ENCODE measurements at regions not wholly inside any gene's neighbourhood (a gene's known extent, or its start where the extent isn't known, plus 50 kb on each side); places are given as distances from the start of the nearest gene placed in this dataset.

DNA sequence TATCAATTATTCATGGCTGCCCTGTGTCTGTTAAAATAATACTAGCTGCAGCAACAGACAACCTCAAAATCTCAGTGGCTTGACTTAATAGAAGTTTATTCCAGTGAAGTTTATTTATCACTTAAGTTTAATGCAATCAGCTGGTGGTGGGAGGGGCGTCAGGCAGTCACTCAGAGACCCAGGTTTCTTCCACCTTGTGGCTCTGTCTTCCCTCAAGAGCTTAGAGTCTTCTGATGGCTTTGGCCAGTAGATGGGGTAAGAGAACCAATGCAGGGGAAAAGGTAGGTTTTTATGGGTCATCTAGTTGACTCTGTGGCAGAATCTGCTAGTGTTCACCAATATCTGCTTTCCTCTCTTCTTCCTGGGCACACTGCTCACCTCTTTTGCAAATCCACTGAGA, 668.9 kb downstream of the AACS start:
- no peaks in the 10 kb centered on the region for H3K36me3 ChIP-seq
- TF ChIP-seq Cebpa-rat (IDR thresholded peaks at IDR 0.05), result no peak
- H3K4me3 ChIP-seq, result no peak overlapping the region
- peaks cover 46% of the 10 kb centered on the region for H3K9me3 ChIP-seq
- H3K9ac ChIP-seq, result no peak overlapping the region
- no peak overlapping the region for H3K4me2 ChIP-seq
- H3K27ac ChIP-seq, result no peak overlapping the region
- H3K4me1 ChIP-seq, result no peaks in the 10 kb centered on the region
- no peaks in the 10 kb centered on the region for H4K20me1 ChIP-seq
- no peaks in the 10 kb centered on the region for H3K27me3 ChIP-seq

DNA sequence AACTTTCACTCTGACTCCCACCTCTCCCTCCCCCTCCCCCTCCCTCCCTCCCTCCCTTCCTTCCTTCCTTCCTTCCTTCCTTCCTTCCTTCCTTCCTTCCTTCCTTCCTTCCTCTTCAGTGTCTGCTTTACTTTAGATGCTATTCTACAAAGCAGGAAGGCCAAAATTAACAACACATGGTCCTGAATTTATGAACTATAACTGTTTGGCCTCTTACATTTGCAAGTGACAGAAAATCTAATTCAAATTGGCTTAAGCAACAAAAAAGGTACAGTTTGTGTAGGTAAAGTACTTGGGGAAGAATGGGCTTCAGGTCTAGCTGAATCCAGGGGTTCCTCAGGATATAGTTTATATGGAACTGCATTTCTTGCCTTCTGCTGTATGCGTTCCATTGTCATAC, 673.0 kb downstream of the AACS start:
- H3K27me3 ChIP-seq, result no peaks in the 10 kb centered on the region
- H3K36me3 ChIP-seq, result no peaks in the 10 kb centered on the region
- H3K27ac ChIP-seq, result no peak overlapping the region
- no peak overlapping the region for H3K4me3 ChIP-seq
- H3K9ac ChIP-seq, result no peak overlapping the region
- no peaks in the 10 kb centered on the region for H3K4me1 ChIP-seq
- H4K20me1 ChIP-seq, result no peaks in the 10 kb centered on the region
- no peak for TF ChIP-seq Cebpa-rat (IDR thresholded peaks at IDR 0.05)
- peaks cover 51% of the 10 kb centered on the region for H3K9me3 ChIP-seq
- H3K4me2 ChIP-seq, result no peak overlapping the region

DNA sequence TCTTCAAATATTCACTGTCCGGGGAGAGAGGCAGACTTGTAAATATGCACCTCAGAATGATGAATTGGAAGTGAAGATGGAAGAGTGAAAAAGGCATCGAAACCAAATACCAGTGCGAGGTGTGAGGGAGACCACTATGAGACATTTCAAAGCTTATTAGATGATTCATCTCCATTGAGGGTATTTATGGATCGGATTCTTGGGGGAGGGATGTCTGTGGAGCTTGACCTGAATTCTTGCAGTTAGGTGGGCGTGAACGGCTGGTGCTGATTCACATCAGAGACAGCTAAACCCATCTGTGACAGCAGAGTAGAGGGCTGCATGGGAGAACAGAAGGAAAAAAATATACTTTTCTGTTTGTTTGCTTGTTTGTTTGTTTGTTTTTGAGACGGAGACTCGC, 677.2 kb downstream of the AACS start:
- Histone ChIP-seq H3K9me3 (peaks cover 14% of the 10 kb centered on the region; the same call in 1 of the 2 replicates), H3K4me1 (no peaks in the 10 kb centered on the region), H4K20me1 (no peaks in the 10 kb centered on the region), H3K9ac (no peak overlapping the region), H3K4me2 (no peak overlapping the region), H3K4me3 (no peak overlapping the region), H3K27ac (no peak overlapping the region), H3K36me3 (no peaks in the 10 kb centered on the region), H3K27me3 (no peaks in the 10 kb centered on the region)
- no peak for TF ChIP-seq Cebpa-rat (IDR thresholded peaks at IDR 0.05)

DNA sequence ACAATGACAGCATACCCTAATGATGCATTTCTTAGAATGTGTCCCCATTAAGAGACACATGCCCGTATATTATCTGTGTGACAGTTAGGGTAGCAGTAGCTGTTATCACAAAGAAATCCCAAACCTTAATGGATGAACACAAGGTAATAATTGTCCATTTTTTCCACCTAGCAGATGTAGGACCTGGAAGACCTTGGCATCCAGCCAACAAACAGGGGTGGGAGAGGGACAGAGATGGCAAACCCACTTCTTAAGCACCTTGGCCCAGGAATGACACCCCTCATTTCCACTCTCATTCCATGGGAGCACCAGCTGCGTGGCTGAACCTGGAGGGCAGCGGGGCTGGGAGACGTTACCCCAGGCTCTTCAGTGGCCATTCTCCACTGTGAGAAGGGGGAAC, 679.0 kb downstream of the AACS start:
- Histone ChIP-seq H3K36me3 (no peaks in the 10 kb centered on the region), H3K27me3 (no peaks in the 10 kb centered on the region), H3K9ac (no peak overlapping the region), H4K20me1 (no peaks in the 10 kb centered on the region), H3K4me2 (no peak overlapping the region), H3K4me3 (no peak overlapping the region), H3K9me3 (peaks cover 5% of the 10 kb centered on the region), H3K27ac (no peak overlapping the region), H3K4me1 (no peaks in the 10 kb centered on the region)
- TF ChIP-seq Cebpa-rat (IDR thresholded peaks at IDR 0.05), result no peak

DNA sequence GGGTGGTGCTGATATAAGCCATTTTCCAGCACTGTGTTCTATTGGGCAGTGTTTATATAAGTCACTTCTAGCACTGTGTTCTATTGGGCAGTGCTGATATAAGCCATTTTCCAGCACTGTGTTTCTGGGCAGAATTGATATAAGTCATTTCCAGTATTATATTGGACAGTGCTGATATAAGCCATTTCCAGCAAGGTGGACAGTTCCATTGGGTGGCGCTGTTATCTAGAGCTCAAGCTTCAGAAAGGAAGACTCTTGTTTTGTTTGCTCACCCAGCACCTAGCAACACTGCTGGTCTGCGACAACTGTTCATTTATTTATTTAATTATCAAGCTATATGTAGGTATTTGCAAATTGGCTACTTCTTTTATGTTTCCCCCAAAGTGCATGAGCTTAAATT, 690.3 kb downstream of the AACS start:
- no peak overlapping the region for H3K4me3 ChIP-seq
- no peaks in the 10 kb centered on the region for H3K9me3 ChIP-seq
- H3K27me3 ChIP-seq, result no peaks in the 10 kb centered on the region
- H3K36me3 ChIP-seq, result no peaks in the 10 kb centered on the region
- TF ChIP-seq Cebpa-rat (IDR thresholded peaks at IDR 0.05), result no peak
- no peak overlapping the region for H3K27ac ChIP-seq
- no peak overlapping the region for H3K4me2 ChIP-seq
- no peaks in the 10 kb centered on the region for H3K4me1 ChIP-seq
- no peak overlapping the region for H3K9ac ChIP-seq
- H4K20me1 ChIP-seq, result no peaks in the 10 kb centered on the region

DNA sequence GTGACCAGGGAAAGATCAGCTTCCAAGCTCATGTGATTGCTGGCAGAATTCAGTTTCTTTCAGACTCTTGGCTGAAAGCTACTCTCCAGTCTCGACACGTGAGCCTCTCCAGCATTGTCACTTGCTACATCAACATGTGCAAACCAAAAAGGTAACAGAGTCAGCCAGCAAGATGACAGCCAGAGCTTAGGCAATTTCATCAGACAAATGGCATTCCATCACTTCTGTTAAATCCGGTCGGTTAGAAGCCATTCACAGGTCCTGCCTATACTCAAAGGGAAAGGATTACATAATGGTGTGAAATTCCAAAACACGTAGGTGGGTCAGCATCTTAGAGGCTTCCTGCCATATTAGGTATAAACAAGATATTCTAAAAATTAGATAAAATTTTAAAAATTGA, 700.9 kb downstream of the AACS start:
- Histone ChIP-seq H3K27me3 (no peaks in the 10 kb centered on the region), H3K4me3 (no peak overlapping the region), H3K4me2 (no peak overlapping the region), H4K20me1 (no peaks in the 10 kb centered on the region), H3K9me3 (no peaks in the 10 kb centered on the region), H3K9ac (no peak overlapping the region), H3K4me1 (no peaks in the 10 kb centered on the region), H3K27ac (no peak overlapping the region), H3K36me3 (no peaks in the 10 kb centered on the region)
- no peak for TF ChIP-seq Cebpa-rat (IDR thresholded peaks at IDR 0.05)

DNA sequence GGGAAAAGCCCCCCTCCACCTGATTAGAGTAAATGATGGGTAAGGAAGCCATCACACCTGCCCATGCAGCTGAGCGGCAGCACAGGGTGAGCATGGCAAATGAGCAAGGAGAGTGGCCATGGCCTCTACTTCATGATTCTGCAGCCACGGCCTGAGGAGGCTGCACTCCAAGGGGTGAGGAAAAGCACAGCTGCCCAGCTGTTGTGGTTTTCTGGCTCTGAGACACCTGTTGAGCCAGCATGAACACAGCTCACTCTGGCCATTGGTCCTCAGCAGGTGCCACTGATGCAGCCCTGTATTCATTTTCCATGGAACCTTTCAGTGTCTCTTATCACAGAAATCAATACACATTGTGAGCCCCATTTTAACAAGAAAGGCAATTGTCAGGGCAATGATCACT, 707.2 kb downstream of the AACS start:
- H3K4me3 ChIP-seq, result no peak overlapping the region
- no peaks in the 10 kb centered on the region for H3K4me1 ChIP-seq
- no peaks in the 10 kb centered on the region for H3K36me3 ChIP-seq
- H4K20me1 ChIP-seq, result no peaks in the 10 kb centered on the region
- H3K27ac ChIP-seq, result no peak overlapping the region
- no peak overlapping the region for H3K9ac ChIP-seq
- H3K27me3 ChIP-seq, result no peaks in the 10 kb centered on the region
- H3K9me3 ChIP-seq, result no peaks in the 10 kb centered on the region
- no peak overlapping the region for H3K4me2 ChIP-seq
- TF ChIP-seq Cebpa-rat (IDR thresholded peaks at IDR 0.05), result no peak

DNA sequence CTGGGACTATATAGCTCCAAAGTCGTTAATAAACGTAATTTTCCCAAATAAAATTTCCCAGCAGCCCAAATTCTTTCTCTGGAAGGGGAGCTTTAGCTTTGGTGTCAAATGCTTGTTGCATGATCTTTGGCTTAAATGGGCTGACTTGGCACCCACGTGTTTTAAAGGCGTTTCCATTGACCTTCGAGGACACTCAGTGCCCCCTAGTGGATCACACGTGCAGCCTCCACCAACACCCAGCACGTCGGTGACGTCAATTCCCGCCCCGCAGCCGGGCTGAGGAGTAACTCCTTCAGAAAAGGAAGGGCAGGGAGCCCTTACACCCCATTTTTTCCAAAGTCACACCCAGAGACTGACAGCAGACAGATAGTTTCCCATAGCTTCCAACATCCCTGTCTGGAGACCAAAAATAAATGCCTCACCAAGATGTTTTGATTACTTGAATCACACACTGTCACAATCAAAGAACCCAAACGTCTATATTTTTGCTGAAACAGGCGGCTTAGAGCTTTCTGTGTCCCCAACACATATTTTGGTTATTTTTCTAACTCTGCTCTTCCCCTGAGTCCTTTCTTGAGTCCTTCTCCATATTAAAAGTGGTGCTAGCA, 707.9 kb downstream of the AACS start:
- no peaks in the 10 kb centered on the region for H4K20me1 ChIP-seq
- no peaks in the 10 kb centered on the region for H3K9me3 ChIP-seq
- H3K27ac ChIP-seq, result no peak overlapping the region
- no peak overlapping the region for H3K9ac ChIP-seq
- no peaks in the 10 kb centered on the region for H3K27me3 ChIP-seq
- TF ChIP-seq Cebpa-rat (IDR thresholded peaks at IDR 0.05), result no peak
- H3K4me2 ChIP-seq, result no peak overlapping the region
- no peaks in the 10 kb centered on the region for H3K36me3 ChIP-seq
- H3K4me3 ChIP-seq, result no peak overlapping the region
- H3K4me1 ChIP-seq, result no peaks in the 10 kb centered on the region

DNA sequence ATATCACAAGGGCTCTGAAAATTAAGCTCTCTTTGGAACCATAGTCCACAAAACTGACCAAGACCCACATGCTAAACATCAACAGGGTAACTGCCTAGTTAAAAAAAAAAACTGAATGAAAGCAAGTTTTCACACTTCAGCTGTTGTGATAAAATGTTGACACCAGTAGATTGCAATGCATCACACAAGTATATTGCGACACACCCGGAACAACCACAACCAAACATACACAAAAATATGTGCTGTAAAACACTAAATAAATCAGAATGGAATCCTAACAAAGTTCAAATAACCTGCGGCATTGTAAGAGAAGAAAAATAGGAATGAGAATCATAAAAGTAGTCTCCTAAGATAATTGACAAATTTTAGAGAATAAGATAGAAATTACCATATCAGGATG, 710.3 kb downstream of the AACS start:
- no peaks in the 10 kb centered on the region for H4K20me1 ChIP-seq
- H3K4me2 ChIP-seq, result no peak overlapping the region
- H3K4me1 ChIP-seq, result no peaks in the 10 kb centered on the region
- H3K36me3 ChIP-seq, result no peaks in the 10 kb centered on the region
- H3K27me3 ChIP-seq, result no peaks in the 10 kb centered on the region
- H3K9me3 ChIP-seq, result no peaks in the 10 kb centered on the region
- H3K27ac ChIP-seq, result no peak overlapping the region
- H3K4me3 ChIP-seq, result no peak overlapping the region
- H3K9ac ChIP-seq, result no peak overlapping the region
- peak; percentile 50; the same call in 1 of the 2 replicates for TF ChIP-seq Cebpa-rat (IDR thresholded peaks at IDR 0.05)

DNA sequence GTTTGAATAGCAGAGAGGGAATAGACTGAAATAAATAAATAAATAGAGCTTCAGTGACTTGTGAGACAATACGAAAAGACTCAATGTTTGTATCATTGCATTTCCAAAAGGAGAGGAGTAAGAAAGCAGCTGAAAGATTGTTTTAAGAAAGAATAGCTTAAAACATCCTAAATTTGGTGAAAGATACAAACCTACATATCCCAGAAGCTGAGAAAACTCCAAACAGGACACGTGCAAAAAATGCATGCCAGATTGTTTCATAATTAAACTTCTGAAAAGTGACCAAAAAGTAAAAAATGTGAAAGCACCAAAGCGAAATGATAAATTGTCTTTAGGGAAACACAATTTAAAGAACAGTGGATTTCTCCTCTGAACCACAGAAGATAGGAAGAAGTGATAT, 711.0 kb downstream of the AACS start:
- H3K27ac ChIP-seq, result no peak overlapping the region
- no peak overlapping the region for H3K4me3 ChIP-seq
- TF ChIP-seq Cebpa-rat (IDR thresholded peaks at IDR 0.05), result no peak
- H4K20me1 ChIP-seq, result no peaks in the 10 kb centered on the region
- no peak overlapping the region for H3K9ac ChIP-seq
- H3K4me1 ChIP-seq, result no peaks in the 10 kb centered on the region
- no peaks in the 10 kb centered on the region for H3K36me3 ChIP-seq
- H3K27me3 ChIP-seq, result no peaks in the 10 kb centered on the region
- no peaks in the 10 kb centered on the region for H3K9me3 ChIP-seq
- H3K4me2 ChIP-seq, result no peak overlapping the region

DNA sequence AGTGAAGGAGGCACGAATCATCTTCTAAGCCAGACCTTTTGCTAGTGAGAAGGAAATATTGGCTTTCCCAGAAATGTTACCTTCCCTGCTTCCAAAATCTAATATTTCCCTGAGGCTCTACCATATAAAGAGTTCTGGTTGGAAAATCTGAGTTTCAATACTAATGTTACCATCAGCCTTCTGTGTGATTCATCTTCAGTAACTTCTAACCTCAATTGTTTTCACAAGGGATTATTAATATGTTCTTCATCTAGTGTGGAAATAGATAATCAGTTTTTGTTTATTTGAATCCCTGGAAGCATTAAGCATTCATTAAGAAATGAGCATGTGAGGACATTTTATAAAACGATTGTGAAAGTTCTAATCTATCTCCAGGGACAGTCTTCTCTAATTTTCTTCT, 720.9 kb downstream of the AACS start:
- Histone ChIP-seq H3K36me3 (no peaks in the 10 kb centered on the region), H3K4me2 (no peak overlapping the region), H3K27me3 (no peaks in the 10 kb centered on the region), H3K9me3 (peaks cover 26% of the 10 kb centered on the region), H3K4me1 (peaks cover 2% of the 10 kb centered on the region; the same call in 1 of the 2 replicates), H3K4me3 (no peak overlapping the region), H4K20me1 (no peaks in the 10 kb centered on the region), H3K27ac (no peak overlapping the region), H3K9ac (no peak overlapping the region)
- TF ChIP-seq Cebpa-rat (IDR thresholded peaks at IDR 0.05), result no peak
